ENCODE measurements at regions not wholly inside any gene's neighbourhood (a gene's known extent, or its start where the extent isn't known, plus 50 kb on each side); places are given as distances from the start of the nearest gene placed in this dataset.
A peak's percentile ranks its signal among the peaks of the same experiment; 100 is the strongest.

DNA sequence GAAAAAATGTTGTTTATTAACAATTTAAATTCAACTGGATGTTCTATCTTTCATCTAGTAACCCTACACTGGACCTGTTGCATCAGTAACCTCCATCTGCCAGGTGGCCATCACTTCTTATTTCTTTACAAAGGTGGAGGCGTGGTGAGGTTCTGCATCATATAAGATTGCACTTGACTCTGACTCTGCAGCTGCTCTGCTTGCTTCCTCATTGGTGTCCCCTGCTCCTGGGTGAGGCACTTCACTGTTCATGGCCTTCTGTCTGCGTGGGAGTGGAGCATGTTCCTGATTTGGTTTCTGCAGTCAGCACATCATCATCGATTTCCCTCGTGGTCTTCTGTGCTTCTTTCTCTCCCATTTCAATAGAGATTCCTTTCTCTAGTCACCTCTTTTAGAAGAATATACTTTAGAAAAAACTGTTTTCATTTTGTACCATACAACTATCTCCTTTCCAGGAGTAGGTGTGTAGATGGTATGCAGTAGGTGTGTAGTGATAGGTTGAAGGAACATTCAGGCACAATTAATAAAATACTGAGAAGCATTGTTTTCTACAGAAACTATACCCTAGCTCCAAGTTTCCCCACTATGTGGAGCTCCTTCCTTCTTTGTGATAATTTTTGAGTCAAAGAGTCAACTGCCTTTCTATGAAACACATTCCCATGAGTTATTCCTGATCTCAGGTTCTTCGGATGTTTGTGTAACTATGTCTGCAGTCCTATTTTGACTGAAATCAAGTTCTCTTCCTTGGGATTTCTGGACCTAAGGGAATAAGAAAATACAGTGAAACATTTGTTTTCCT, 231.7 kb upstream of the CNTNAP2 start:
- DNase-seq = peak; percentile 1
- no peak overlapping the region for H3K27ac ChIP-seq (ENCODE audit: low read length)
- no peaks in the 10 kb centered on the region for H3K36me3 ChIP-seq (ENCODE audit: control insufficient read depth, insufficient read depth, low read length)
- no peaks in the 10 kb centered on the region for H3K27me3 ChIP-seq (ENCODE audit: control insufficient read depth, insufficient read depth, low read length)
- H3K9me3 ChIP-seq (replicated peaks; ENCODE audit: control insufficient read depth, low read depth, low read length) = no peaks in the 10 kb centered on the region
- no peak overlapping the region for H3K4me3 ChIP-seq (ENCODE audit: low read length)
- H3K4me1 ChIP-seq (ENCODE audit: control insufficient read depth, insufficient read depth, low read length) = no peaks in the 10 kb centered on the region
- WGBS (ENCODE audit: insufficient coverage) = 80% methylated on average over 1 of the region's 5 CpGs

- WGBS (ENCODE audit: insufficient coverage) = no CpG with 5 or more reads among the region's 1 CpG
Measured at GRCh38 chr7:145876376-145876775, 240.2 kb upstream of the CNTNAP2 start.

DNA sequence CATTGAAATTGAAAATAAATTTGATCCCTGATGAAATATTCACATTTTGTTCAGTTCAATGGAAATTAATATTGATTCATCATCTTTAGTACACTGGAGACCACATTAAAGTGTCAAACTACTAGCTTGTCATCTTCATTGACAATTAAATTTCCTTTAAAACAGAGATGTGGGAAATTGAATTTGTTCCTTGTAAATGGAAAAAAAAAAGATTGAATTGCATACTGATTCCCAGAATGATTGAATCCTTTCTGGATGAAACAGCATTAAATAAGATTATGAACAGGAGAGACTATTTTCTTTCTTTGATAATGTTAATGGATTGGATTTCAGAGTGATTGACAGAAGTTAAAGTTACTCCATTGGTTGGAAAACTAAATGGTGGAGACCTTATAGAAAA, 241.3 kb upstream of the CNTNAP2 start:
- H3K4me3 ChIP-seq (ENCODE audit: low read length) = no peak overlapping the region
- H3K27me3 ChIP-seq (ENCODE audit: control insufficient read depth, insufficient read depth, low read length) = no peaks in the 10 kb centered on the region
- no peaks in the 10 kb centered on the region for H3K36me3 ChIP-seq (ENCODE audit: control insufficient read depth, insufficient read depth, low read length)
- no peaks in the 10 kb centered on the region for H3K9me3 ChIP-seq (replicated peaks; ENCODE audit: control insufficient read depth, low read depth, low read length)
- H3K27ac ChIP-seq (ENCODE audit: low read length) = no peak overlapping the region
- DNase-seq = no peak
- H3K4me1 ChIP-seq (ENCODE audit: control insufficient read depth, insufficient read depth, low read length) = no peaks in the 10 kb centered on the region

More at GRCh38 chr7:145876376-145876775, 240.2 kb upstream of the CNTNAP2 start:
- no peaks in the 10 kb centered on the region for H3K27me3 ChIP-seq (ENCODE audit: control insufficient read depth, insufficient read depth, low read length)
- no peaks in the 10 kb centered on the region for H3K36me3 ChIP-seq (ENCODE audit: control insufficient read depth, insufficient read depth, low read length)
- H3K4me1 ChIP-seq (ENCODE audit: control insufficient read depth, insufficient read depth, low read length) = no peaks in the 10 kb centered on the region
- H3K4me3 ChIP-seq (ENCODE audit: low read length) = no peak overlapping the region
- H3K9me3 ChIP-seq (replicated peaks; ENCODE audit: control insufficient read depth, low read depth, low read length) = no peaks in the 10 kb centered on the region
- H3K27ac ChIP-seq (ENCODE audit: low read length) = no peak overlapping the region
- DNase-seq = no peak

GRCh38 chr7:145868935-145869334, 247.7 kb upstream of the CNTNAP2 start:
- no peaks in the 10 kb centered on the region for H3K27me3 ChIP-seq (ENCODE audit: control insufficient read depth, insufficient read depth, low read length)
- H3K9me3 ChIP-seq (replicated peaks; ENCODE audit: control insufficient read depth, low read depth, low read length) = peaks cover 15% of the 10 kb centered on the region
- DNase-seq = no peak
- WGBS (ENCODE audit: insufficient coverage) = 100% methylated on average over 1 of the region's 2 CpGs
- no peaks in the 10 kb centered on the region for H3K4me1 ChIP-seq (ENCODE audit: control insufficient read depth, insufficient read depth, low read length)
- no peak overlapping the region for H3K4me3 ChIP-seq (ENCODE audit: low read length)
- no peak overlapping the region for H3K27ac ChIP-seq (ENCODE audit: low read length)
- H3K36me3 ChIP-seq (ENCODE audit: control insufficient read depth, insufficient read depth, low read length) = no peaks in the 10 kb centered on the region

DNA sequence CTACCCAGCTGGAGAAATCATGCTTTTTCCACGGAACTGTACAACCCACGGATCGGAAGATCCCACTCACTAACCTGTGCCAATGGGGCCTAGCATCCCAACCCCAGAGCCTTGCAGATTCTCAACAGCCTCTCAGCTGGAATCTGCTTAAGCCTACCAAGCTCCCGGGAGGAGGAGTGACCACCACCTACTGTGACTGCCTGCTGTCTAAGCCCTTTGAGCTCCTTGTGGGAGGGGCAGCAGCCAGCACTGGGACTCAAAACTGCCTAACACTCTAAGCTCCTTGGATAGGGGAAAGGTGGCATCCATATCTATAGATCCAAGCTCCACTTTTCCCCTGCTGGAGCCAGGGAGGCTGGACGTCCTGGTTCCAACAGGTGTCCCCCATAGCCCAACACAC, 254.4 kb upstream of the CNTNAP2 start:
- Histone ChIP-seq H3K4me1 (ENCODE audit: control insufficient read depth, insufficient read depth, low read length) (no peaks in the 10 kb centered on the region), H3K36me3 (ENCODE audit: control insufficient read depth, insufficient read depth, low read length) (no peaks in the 10 kb centered on the region), H3K27me3 (ENCODE audit: control insufficient read depth, insufficient read depth, low read length) (no peaks in the 10 kb centered on the region), H3K9me3 (replicated peaks; ENCODE audit: control insufficient read depth, low read depth, low read length) (peaks cover 9% of the 10 kb centered on the region), H3K4me3 (ENCODE audit: low read length) (no peak overlapping the region), H3K27ac (ENCODE audit: low read length) (no peak overlapping the region)
- WGBS (ENCODE audit: insufficient coverage) = 80% methylated on average over 4 of the region's 5 CpGs
- DNase-seq = no peak

DNA sequence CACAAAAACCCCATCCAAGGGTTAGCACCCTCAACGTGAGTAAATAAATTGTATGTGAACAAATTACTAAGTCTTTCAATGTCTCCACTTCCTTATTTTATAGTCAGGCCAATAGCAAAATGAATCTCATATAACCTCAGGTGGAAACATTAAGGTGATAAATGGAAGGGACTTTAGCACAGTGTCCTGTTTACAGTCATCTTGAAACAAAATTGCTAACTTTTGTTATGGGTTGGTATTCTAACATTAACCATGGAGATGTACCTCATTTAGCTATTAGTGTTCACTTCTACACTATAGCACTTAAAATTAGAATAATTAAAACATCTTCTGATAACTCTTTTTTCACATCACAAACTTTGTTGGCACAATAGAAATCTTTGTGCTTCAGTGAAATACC, 255.8 kb upstream of the CNTNAP2 start:
- no peak for DNase-seq
- H3K36me3 ChIP-seq (ENCODE audit: control insufficient read depth, insufficient read depth, low read length) = no peaks in the 10 kb centered on the region
- H3K4me3 ChIP-seq (ENCODE audit: low read length) = no peak overlapping the region
- H3K9me3 ChIP-seq (replicated peaks; ENCODE audit: control insufficient read depth, low read depth, low read length) = peaks cover 11% of the 10 kb centered on the region
- no peak overlapping the region for H3K27ac ChIP-seq (ENCODE audit: low read length)
- no peaks in the 10 kb centered on the region for H3K4me1 ChIP-seq (ENCODE audit: control insufficient read depth, insufficient read depth, low read length)
- no peaks in the 10 kb centered on the region for H3K27me3 ChIP-seq (ENCODE audit: control insufficient read depth, insufficient read depth, low read length)
- WGBS (ENCODE audit: insufficient coverage) = no CpG with 5 or more reads among the region's 1 CpG

GRCh38 chr7:145850636-145851035, 266.0 kb upstream of the CNTNAP2 start:
- Histone ChIP-seq H3K4me3 (ENCODE audit: low read length) (no peak overlapping the region), H3K36me3 (ENCODE audit: control insufficient read depth, insufficient read depth, low read length) (no peaks in the 10 kb centered on the region), H3K27ac (ENCODE audit: low read length) (no peak overlapping the region), H3K27me3 (ENCODE audit: control insufficient read depth, insufficient read depth, low read length) (no peaks in the 10 kb centered on the region), H3K9me3 (replicated peaks; ENCODE audit: control insufficient read depth, low read depth, low read length) (peaks cover 2% of the 10 kb centered on the region), H3K4me1 (ENCODE audit: control insufficient read depth, insufficient read depth, low read length) (no peaks in the 10 kb centered on the region)
- DNase-seq = no peak
- 50% methylated on average over 1 of the region's 6 CpGs for WGBS (ENCODE audit: insufficient coverage)

DNA sequence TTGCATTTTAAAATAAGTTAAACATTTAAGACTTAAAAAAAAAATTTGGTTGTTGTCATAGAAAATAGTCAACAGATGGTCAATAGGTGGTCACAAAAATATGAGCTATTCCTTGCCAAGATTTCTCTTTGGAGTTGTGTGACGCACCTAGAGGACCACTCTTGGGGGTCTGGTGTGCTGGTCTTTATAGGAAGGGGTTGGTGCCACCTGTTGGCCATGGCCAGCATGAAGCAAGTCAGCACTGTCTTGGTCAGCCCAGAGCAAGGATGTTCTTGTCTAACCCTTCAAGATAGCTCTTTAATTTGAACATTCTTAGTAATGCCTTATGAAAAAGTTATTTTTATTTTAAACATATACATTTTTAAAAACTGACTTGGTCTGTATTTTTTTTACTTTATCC, 267.9 kb upstream of the CNTNAP2 start:
- no peaks in the 10 kb centered on the region for H3K27me3 ChIP-seq (ENCODE audit: control insufficient read depth, insufficient read depth, low read length)
- no peak overlapping the region for H3K27ac ChIP-seq (ENCODE audit: low read length)
- no peak overlapping the region for H3K4me3 ChIP-seq (ENCODE audit: low read length)
- WGBS (ENCODE audit: insufficient coverage) = 50% methylated on average over 1 of the region's 1 CpG
- DNase-seq = peak; percentile 1
- H3K4me1 ChIP-seq (ENCODE audit: control insufficient read depth, insufficient read depth, low read length) = no peaks in the 10 kb centered on the region
- H3K36me3 ChIP-seq (ENCODE audit: control insufficient read depth, insufficient read depth, low read length) = no peaks in the 10 kb centered on the region
- no peaks in the 10 kb centered on the region for H3K9me3 ChIP-seq (replicated peaks; ENCODE audit: control insufficient read depth, low read depth, low read length)

DNA sequence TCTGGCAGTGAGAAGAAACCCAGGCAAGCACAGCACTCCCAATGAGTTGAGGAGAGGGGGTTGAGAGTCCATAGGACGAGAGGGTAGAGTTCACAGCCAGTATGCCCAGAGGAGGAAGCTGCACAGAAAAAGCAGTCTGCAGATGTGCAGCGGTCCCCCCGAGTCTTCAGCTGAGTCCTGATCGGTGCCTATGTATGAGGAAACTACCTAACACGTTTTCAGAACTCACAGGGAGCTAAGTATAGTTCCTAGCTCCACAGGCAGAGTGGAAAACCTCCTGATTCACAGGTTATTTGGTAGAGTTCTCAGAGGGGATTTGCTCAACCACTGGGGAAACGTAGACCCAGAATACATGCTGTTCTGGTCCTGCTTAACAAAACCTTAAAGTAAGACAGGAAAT, 271.3 kb upstream of the CNTNAP2 start:
- H3K4me3 ChIP-seq (ENCODE audit: low read length) = no peak overlapping the region
- no peak overlapping the region for H3K27ac ChIP-seq (ENCODE audit: low read length)
- WGBS (ENCODE audit: insufficient coverage) = 29% methylated on average over 1 of the region's 6 CpGs
- no peak for DNase-seq
- no peaks in the 10 kb centered on the region for H3K27me3 ChIP-seq (ENCODE audit: control insufficient read depth, insufficient read depth, low read length)
- no peaks in the 10 kb centered on the region for H3K36me3 ChIP-seq (ENCODE audit: control insufficient read depth, insufficient read depth, low read length)
- no peaks in the 10 kb centered on the region for H3K9me3 ChIP-seq (replicated peaks; ENCODE audit: control insufficient read depth, low read depth, low read length)
- no peaks in the 10 kb centered on the region for H3K4me1 ChIP-seq (ENCODE audit: control insufficient read depth, insufficient read depth, low read length)

DNA sequence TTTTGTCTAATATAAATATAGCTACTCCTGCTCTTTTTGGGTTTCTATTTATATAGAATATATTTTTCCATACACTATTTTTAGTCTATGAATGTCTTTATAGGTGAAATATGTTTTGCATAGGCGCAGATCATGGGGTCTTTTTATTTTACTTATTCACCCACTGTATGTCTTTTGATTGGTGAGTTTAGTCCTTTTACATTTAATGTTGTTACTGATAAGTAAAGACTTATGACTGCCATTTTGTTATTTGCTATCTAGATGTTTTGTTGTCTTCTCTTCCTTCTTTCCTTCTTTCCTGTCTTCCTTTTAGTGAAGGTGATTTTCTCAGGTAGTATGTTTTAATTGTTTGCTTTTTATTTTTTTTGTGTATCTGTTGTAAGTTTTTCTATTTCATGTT, 276.8 kb upstream of the CNTNAP2 start:
- WGBS (ENCODE audit: insufficient coverage) = no CpG with 5 or more reads among the region's 1 CpG

More for the DNA sequence above, 276.8 kb upstream of the CNTNAP2 start:
- H3K27ac ChIP-seq (ENCODE audit: low read length) = no peak overlapping the region
- H3K4me3 ChIP-seq (ENCODE audit: low read length) = no peak overlapping the region
- DNase-seq = no peak
- H3K36me3 ChIP-seq (ENCODE audit: control insufficient read depth, insufficient read depth, low read length) = no peaks in the 10 kb centered on the region
- no peaks in the 10 kb centered on the region for H3K9me3 ChIP-seq (replicated peaks; ENCODE audit: control insufficient read depth, low read depth, low read length)
- H3K27me3 ChIP-seq (ENCODE audit: control insufficient read depth, insufficient read depth, low read length) = no peaks in the 10 kb centered on the region
- no peaks in the 10 kb centered on the region for H3K4me1 ChIP-seq (ENCODE audit: control insufficient read depth, insufficient read depth, low read length)

All from muscle of leg (tissue), 3 donors.